ENCODE measurements at regions not wholly inside any gene's neighbourhood (a gene's known extent, or its start where the extent isn't known, plus 50 kb on each side); places are given as distances from the start of the nearest gene placed in this dataset.

DNA sequence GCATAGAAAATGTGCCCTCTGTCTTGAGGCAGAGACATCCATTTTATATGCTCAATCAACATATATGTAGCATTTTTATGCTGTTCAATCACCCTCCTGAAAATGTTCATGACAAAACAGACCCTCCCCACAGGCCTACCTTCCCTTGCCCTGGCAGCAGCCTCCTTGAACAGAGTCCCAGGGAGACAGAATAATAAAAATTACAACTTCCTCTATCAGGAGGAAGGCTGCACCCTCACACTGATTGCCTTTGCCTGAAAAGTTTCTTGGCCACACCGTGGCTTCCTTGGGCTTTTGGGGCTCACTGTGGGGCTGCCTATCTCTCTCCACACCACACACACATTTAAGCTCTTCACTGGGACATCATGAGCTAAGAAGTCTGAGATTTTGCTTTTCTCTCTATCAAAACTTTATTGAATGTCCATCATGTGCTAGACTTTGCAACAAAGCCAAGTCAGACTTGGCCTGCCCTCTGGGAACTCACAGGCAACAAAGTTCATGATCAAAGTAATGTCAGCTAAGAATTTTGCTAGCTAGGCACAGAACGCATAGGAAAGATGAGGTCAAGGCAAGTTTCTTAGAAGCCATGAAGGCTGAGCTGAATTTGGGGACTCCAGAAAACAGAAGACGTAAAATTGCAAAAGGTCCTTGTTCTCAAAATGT lies 101.6 kb downstream of the BCL2L11 start:
- Histone ChIP-seq H3K4me1 (peaks cover 0 to 9% (median 0%) of the 10 kb centered on the region in 4 donors), H3K4me3 (no peak overlapping the region), H3K27me3 (no peaks in the 10 kb centered on the region), H3K9me3 (no peaks in the 10 kb centered on the region), H3K27ac (no peak overlapping the region), H3K36me3 (no peaks in the 10 kb centered on the region)
- 72 to 92% methylated on average over 2 to 3 of the region's 3 CpGs for WGBS, 2 donors (ENCODE audit: low coverage in 1 of 2)
- TF ChIP-seq POLR2AphosphoS5 (IDR thresholded peaks at IDR 0.05) (no peak), POLR2A (IDR thresholded peaks at IDR 0.05) (no peak), EP300 (IDR thresholded peaks at IDR 0.05; ENCODE audit: low read depth) (no peak)
- TF ChIP-seq, protein P1, sequence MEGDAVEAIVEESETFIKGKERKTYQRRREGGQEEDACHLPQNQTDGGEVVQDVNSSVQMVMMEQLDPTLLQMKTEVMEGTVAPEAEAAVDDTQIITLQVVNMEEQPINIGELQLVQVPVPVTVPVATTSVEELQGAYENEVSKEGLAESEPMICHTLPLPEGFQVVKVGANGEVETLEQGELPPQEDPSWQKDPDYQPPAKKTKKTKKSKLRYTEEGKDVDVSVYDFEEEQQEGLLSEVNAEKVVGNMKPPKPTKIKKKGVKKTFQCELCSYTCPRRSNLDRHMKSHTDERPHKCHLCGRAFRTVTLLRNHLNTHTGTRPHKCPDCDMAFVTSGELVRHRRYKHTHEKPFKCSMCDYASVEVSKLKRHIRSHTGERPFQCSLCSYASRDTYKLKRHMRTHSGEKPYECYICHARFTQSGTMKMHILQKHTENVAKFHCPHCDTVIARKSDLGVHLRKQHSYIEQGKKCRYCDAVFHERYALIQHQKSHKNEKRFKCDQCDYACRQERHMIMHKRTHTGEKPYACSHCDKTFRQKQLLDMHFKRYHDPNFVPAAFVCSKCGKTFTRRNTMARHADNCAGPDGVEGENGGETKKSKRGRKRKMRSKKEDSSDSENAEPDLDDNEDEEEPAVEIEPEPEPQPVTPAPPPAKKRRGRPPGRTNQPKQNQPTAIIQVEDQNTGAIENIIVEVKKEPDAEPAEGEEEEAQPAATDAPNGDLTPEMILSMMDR (IDR thresholded peaks at IDR 0.05), result no peak
- intact Hi-C loops (cut with DNase I; ENCODE audit: low total_unique reads) (no loop called here), in situ Hi-C loops (cut with MboI; ENCODE audit: low pct_ligation_motif_present in 1 of 4, low pct_unique_long_range_greater_than_20kb in 1 of 4, low sequenced_read_pairs in 3 of 4) (no loop called here)
- no peak for DNase-seq

DNA sequence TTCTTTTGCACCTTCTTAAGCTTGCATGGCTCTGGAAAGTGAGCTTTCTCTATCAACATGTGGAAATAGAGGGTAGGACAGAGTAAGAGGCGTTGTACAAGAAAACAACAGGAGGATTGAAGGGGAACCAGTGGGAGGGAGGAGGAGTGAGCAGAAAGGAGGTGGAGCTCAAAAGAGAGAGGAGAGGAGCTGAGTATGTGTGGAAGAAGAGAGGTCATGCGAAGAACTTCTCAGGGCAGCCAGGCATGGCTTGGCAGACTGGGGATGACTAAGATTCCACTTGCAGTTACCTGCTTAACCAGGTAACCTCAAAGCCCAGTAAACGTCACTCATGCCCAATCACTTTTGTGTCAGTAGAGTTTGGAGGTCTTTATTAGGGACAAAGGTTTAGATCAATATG lies 105.1 kb downstream of the BCL2L11 start:
- Histone ChIP-seq H3K36me3 (no peaks in the 10 kb centered on the region), H3K4me1 (peaks cover 0 to 9% (median 0%) of the 10 kb centered on the region in 4 donors), H3K27ac (no peak overlapping the region), H3K27me3 (no peaks in the 10 kb centered on the region), H3K4me3 (no peak overlapping the region), H3K9me3 (no peaks in the 10 kb centered on the region)
- TF ChIP-seq POLR2AphosphoS5 (IDR thresholded peaks at IDR 0.05) (no peak), POLR2A (IDR thresholded peaks at IDR 0.05) (no peak), EP300 (IDR thresholded peaks at IDR 0.05; ENCODE audit: low read depth) (no peak)
- TF ChIP-seq, protein P1 (IDR thresholded peaks at IDR 0.05), result no peak
- in situ Hi-C loops (cut with MboI; ENCODE audit: low pct_ligation_motif_present in 1 of 4, low pct_unique_long_range_greater_than_20kb in 1 of 4, low sequenced_read_pairs in 3 of 4), result no loop called here
- no peak for DNase-seq
- 88 to 94% methylated on average over 3 of the region's 3 CpGs for WGBS, 2 donors (ENCODE audit: low coverage in 1 of 2)
- intact Hi-C loops (cut with DNase I; ENCODE audit: low total_unique reads), result no loop called here

DNA sequence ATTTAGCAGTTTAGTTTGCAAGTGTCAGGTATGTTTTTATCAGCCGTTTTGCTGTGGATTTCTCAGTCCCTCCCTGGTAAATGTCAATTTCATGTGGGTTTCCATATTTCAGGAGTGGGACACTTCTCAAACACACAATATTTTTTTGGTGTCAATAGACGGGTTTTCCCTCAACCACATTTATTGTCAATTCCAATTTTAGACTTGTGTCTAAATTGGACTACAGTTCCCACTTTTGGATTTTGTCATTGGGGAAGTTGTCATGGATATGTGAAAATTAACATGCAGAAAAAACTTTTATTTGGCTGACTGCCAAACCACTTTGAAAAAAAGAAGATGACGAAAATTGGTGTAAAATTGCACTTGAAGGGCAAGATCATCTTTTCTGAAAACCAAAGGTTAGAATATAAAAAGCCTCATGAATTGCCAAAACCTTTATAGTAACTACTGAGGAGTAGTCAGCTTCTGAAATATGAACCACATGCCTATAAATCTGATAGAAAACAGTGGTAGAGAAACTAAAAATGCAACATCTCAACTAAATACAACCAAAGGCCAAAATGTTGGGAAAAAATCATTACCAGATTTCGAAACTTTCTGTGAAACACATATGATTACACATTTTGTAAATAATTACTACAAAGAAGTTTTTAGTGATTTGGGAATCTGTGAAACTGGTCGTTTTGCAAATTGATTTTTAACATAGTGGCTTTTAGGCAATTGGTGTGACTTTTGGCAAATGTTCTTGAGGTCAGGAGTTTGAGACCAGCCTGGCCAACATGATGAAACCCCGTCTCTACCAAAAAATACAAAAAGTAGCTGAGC lies 106.4 kb downstream of the BCL2L11 start:
- WGBS, 2 donors (ENCODE audit: low coverage in 1 of 2), result 65 to 68% methylated on average over 4 to 6 of the region's 6 CpGs
- DNase-seq, result no peak
- no peaks in the 10 kb centered on the region for H3K27me3 ChIP-seq
- in situ Hi-C loops (cut with MboI; ENCODE audit: low pct_ligation_motif_present in 1 of 4, low pct_unique_long_range_greater_than_20kb in 1 of 4, low sequenced_read_pairs in 3 of 4) (no loop called here), intact Hi-C loops (cut with DNase I; ENCODE audit: low total_unique reads) (no loop called here)
- no peaks in the 10 kb centered on the region for H3K9me3 ChIP-seq
- no peak overlapping the region for H3K4me3 ChIP-seq
- H3K4me1 ChIP-seq, result peaks cover 0 to 6% (median 0%) of the 10 kb centered on the region in 4 donors
- H3K27ac ChIP-seq, result no peak overlapping the region
- TF ChIP-seq, protein P1 (IDR thresholded peaks at IDR 0.05), result no peak
- TF ChIP-seq EP300 (IDR thresholded peaks at IDR 0.05; ENCODE audit: low read depth), result no peak
- TF ChIP-seq POLR2AphosphoS5 (IDR thresholded peaks at IDR 0.05), result no peak
- TF ChIP-seq POLR2A (IDR thresholded peaks at IDR 0.05), result no peak
- no peaks in the 10 kb centered on the region for H3K36me3 ChIP-seq

DNA sequence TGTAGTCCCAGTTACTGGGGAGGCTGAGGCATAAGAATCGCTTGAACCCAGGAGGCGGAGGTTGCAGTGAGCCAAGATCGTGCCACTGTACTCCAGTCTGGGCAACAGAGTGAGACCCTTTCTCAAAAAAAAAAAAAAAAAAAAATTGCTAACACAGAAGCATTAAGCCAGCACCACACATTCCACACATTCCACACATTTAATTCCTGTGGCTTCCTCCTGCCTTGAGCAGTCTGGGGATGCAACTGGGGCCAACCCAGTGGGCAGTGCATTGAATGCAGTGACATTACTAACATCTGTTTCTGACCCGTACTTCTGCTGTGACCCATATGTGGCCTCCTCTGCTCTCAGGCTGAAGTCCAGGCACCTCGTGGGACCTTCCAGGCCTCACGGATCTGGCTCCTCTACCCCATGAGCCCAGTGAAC lies 107.0 kb downstream of the BCL2L11 start:
- in situ Hi-C loops (cut with MboI; ENCODE audit: low pct_ligation_motif_present in 1 of 4, low pct_unique_long_range_greater_than_20kb in 1 of 4, low sequenced_read_pairs in 3 of 4), result no loop called here
- WGBS, 2 donors (ENCODE audit: low coverage in 1 of 2), result 83 to 100% methylated on average over 1 to 6 of the region's 6 CpGs
- intact Hi-C loops (cut with DNase I; ENCODE audit: low total_unique reads), result no loop called here

More for the DNA sequence above, 107.0 kb downstream of the BCL2L11 start:
- no peak for DNase-seq
- Histone ChIP-seq H3K4me1 (no peaks in the 10 kb centered on the region), H3K27me3 (no peaks in the 10 kb centered on the region), H3K9me3 (no peaks in the 10 kb centered on the region), H3K27ac (no peak overlapping the region), H3K4me3 (no peak overlapping the region), H3K36me3 (no peaks in the 10 kb centered on the region)
- TF ChIP-seq EP300 (IDR thresholded peaks at IDR 0.05; ENCODE audit: low read depth) (no peak), POLR2A (IDR thresholded peaks at IDR 0.05) (no peak)
